NK-92 treated with Interleukin-12 subunit alpha and Interleukin-12 subunit beta, amount 100 ng/mL, for 24 hours (cell line): ENCODE measurements at regions not wholly inside any gene's neighbourhood (a gene's known extent, or its start where the extent isn't known, plus 50 kb on each side); places are given as distances from the start of the nearest gene placed in this dataset.

Experiments
- DNase-seq: peaks from one replicate; lab custom pipeline; 2025; lab: John Stamatoyannopoulos, UW

DNA sequence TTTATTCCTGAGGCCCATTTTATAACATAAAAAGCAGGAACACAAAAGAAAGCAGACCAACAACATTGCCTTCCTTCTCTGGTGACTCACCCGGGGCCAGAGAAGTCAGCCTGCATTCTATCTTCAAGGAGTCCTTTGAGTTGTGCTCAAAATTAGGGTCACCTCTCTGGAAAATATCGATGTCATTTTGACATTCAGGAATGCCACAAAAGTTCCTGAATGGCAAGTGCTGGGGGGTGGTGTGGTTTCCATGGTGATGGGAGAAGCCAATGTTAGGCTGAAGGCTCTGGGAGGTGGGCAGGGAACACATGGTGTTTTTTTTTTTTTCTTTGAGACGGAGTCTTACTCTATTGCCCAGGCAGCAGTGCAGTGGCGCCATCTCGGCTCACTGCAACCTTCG is 159.6 kb downstream of the HAPSTR1 start:
- DNase-seq = no peak

DNA sequence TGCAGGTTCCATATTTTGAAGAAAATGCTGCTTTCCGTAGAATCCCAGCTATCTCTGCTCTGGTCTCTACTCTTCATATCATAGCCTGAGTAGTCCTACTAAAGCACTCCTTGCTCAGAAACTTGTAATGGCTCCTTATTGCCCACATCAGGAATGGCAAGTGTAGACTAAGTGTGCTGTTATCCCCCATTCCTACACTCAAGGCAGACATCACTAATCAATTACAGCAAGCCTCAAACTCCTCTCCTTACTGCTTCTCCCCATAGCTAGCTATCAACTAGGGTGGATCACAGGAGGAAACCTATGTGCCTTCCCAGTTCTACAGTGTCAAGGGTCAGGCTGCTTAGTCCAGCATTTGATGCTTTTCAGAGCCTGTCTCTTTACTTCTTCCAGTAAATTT is 163.4 kb downstream of the HAPSTR1 start:
- no peak for DNase-seq

DNA sequence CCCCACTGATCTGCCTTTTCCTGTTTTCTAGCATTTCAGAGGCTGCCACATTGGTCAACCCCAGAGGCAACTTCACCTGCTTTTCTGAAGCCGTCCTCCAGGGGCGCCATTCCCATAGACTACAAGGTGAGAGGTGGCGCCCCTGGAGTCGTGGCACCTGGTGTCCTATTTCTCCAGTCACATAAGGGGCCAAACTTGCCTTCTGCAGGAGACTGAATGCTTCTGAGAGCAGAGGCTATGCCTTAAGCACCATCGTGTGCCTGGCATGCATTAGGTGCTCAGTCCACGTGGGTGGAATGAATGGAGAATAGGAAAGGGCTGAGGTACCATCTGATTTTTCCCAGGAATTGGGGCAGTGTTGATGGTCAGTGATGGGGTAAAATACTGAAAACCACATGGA is 164.8 kb downstream of the HAPSTR1 start:
- peak; percentile 6 for DNase-seq

DNA sequence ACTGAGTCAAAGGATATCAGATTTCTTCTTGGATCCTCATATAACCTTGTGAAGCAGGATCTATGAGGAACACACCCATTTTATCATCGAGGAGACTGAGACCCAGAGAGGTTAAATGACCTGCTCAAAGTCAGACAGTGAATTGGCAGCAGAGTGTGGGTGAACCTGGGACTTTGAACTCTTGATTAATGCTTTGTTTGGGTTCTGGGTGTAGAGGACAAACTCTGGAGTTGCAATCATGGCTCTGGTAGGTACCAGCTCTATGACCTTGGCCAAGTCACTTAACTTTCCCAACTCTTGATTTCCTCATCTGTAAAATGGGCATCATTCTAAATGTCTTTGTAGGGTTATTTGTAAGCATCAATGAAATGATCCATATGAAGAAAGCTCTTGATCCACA is 166.4 kb downstream of the HAPSTR1 start:
- no peak for DNase-seq

DNA sequence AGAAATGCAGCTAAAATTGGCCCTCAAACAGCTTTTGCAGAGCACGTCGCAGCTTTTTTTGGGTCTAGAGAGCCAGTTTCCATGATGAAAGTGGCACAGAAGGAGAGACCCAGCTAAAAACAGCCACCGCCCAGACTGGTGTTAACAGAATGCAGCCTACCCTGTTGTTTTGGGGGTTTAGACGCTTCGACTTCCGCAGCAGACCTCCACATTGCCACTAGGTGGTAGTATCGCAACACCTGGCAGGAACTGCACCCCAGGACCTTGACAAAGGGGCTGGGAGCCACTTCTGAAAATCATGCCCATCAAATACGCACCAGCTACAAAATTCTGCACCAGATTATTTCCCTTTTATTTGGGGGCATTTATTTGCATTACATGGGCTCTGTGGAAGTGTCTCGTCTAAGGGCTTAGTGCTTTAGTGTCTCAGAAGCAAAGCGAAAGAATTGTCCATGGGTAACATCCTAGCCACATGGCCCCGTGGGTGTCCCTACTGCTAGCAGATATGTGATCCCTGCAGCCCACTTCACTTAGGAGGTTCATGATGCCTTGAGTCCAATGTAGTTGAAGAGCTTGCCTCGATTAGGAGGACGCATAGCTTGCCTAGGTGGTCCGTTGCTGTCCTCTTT is 167.1 kb downstream of the HAPSTR1 start:
- DNase-seq = peak; percentile 27

DNA sequence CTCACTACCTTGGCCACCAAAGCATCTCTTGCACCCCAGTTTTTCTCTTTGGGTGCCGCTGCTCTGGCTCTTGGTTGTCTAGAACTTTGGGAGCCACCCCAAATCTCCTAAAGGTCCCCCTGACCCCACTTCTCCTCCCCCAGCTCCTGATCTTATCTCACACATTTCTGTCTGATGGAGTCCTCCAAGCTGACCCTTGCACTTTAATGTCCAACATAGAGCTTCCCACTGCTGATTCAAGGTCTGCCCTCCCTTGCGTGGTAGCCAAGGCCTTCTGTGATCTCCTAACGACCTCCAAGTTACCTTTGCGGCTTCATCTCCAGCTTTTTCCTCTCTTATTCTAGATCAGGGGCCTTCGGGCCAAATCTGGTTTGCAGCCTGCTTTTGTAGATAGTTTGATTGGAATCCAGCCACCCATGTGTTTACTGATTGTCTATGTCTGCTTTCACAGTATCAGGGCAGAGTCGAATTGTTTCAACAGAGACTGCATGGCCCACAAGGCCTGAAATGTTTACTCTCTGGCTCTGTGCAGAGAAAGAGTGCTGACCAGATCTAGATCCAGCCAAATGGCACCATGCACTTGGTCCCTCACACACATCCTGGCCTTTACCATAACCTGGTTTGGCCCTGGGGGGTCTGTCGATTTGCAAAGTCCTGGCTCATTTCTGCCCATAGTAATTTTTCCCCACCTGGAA is 168.6 kb downstream of the HAPSTR1 start:
- no peak for DNase-seq

DNA sequence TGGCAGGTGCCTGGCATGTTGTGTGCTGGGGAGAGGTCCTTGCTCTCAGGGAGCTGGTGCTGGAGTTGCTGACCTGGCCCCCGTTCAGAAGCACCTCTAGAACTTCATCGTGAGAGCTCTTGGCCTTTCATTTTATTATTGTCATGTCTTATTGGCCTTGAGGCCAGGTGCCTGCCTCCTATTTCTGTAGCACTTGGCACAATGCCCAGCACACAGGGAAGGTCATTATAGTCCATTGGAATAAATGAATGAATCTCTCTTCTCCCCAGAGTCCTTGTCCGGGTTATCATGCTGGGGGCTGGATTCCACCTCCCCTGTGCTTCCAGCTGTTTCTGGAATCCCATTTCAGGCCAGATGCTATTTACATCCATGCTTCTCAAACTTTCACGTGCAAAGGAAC is 169.2 kb downstream of the HAPSTR1 start:
- no peak for DNase-seq

DNA sequence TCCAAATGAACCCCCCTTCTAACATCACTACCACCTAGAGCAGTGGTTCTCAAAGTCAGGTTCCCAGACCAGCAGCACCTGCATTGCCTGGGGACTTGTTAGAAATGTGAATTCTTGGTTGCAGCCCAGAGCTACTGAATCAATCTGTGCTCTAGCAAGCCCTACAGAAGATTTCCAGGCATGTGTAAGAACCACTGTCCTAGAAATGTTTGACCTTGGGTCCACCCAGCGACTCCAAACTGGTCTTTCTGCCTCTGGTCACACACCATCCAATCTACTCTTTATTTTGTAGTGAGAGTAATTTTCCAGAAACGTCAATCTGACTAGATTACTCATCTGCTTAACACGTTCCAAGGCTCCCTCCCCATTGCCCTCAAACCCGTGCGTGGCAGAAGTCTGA is 169.9 kb downstream of the HAPSTR1 start:
- DNase-seq = no peak

DNA sequence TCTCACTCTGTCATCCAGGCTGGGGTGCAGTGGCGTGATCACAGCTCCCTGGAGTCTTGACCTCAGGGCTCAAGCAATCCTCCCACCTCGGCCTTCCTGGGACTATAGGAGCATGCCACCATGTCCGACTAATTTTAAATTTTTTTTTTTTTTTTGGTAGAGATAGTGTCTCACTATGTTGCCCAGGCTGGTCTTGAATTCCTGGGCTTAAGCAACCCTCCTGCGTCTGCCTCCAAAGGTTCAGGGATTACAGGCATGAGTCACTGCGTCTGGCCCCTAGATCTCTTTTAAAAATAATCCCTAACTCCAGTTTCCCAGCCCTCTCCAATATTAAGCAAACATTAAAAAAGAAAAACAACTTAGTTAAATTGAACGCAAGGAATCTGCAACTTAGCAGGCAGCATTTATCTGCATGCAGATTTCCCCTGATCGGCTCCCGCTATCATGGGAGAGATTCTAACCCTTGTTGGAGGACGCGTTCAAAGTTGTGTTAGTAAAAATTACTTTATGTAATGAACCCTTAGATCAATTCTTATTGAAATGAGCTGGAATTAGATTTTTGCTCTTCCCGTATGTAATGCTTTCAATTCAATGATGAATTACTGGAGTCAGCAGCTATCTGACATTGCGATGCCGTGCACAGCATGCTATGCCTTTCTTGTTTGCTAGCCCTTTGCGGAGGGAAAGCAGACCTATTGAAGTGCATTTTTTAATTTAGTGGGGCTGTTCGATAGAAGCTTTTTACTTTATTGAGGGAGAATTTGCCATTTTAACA is 171.7 kb downstream of the HAPSTR1 start:
- DNase-seq = no peak

DNA sequence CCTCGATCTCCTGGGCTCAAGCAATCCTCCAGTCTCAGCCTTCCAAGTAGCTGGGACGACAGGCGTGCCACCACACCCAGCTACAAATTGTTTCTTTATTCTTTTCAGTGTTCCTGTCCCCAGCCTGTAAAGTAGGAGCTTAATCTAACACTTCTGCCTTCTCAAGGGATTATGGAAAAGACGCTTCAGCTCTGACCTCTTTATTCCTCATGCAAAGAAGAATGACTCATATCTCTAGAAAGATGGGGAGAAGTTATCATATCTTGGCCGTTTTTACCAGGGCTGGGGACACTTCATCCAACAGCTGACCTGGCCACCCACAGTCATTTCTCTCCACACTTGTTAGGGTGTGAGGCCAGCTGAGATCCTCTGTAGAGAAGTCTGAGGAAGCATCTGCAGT is 172.6 kb downstream of the HAPSTR1 start:
- no peak for DNase-seq

DNA sequence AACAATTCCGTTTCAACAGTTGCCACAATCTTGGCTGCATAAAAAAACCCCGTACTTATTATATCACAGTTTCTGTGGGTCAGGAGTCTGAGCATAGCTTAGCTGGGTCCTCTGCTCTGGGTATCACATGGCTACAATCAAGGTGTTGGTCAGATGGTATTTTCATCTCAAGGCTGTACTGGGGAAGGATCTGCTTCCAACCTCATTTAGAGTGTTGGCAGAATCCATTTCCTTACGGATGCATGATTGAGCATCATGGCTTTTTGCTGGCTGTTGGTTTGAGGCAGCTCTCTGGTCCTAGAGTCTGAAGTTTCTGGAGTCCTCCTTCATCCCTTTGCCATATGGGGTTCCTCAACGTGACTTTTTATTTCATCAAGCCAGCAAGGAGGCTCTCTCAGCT is 177.0 kb downstream of the HAPSTR1 start:
- no peak for DNase-seq

DNA sequence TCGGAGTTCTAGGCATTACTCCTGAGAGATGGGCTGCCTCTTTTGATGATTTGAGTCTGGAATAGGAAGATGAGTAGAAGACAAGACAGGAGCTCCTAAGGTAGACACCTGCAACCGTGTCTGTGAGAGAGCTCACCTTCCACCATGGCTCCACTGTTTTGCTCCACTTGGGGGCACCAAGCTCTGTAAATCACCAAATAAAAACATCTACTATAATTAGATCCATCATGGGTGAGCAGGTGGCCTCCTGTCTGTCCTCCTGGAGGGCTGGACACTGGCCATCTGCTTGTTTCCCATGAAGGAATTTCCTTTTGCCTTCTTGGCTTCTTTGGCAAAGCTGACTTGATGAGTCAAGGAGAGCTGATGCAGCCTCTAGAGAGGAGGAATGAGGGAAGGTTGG is 179.0 kb downstream of the HAPSTR1 start:
- DNase-seq = no peak

DNA sequence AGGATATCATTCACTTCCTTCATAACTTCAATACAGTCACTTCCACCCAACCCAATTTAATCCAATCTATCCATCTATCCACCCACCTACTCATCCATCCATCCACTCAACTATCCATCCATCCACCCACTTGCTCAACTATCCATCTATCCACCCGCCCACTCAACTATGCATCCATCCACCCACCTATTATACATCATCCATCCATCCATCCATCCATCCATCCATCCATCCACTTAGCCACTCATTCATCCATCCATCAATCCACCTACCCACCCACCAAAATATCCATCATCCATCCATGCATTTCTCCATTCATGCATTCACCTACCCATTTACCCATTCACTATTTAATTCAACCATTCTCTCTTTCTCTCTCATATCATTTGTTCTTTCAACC is 179.5 kb downstream of the HAPSTR1 start:
- no peak for DNase-seq

DNA sequence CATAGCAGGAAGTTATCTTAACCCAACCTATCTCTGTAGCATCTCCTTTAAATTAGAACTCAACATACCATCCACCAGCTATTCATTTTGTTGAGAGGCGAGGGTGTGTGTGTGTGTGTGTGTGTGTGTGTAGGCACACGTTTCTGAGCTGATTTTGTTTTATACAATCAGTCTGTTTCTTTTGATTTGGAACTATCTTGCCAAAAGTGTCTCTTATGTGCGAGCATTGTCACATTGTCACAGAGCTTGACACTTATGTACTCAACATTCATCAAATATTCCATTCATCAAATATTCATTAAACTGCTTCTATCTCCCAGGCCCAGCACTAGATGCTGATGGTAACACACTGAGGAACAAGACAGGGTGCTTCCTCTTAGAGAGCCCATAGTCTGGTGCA is 180.4 kb downstream of the HAPSTR1 start:
- no peak for DNase-seq

DNA sequence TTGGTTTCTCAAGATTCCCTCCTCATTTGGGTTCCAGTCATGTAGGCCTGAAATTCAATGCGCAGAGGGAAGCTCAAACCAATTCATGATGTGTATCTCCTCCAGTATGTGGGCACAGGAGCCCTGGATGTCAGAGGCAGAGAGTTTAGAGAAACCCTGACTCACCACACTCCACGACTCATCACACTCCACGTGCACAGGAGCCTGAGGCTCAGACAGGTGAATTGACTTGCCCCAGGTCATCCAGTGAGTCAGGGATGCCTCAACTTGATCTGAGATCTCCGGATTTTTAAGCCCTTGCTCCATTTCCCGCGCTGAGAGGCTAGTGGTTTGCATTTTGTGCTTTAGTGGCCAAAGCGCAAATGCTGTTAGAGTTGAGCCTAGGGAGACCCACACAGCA is 183.9 kb downstream of the HAPSTR1 start:
- peak; percentile 28 for DNase-seq

DNA sequence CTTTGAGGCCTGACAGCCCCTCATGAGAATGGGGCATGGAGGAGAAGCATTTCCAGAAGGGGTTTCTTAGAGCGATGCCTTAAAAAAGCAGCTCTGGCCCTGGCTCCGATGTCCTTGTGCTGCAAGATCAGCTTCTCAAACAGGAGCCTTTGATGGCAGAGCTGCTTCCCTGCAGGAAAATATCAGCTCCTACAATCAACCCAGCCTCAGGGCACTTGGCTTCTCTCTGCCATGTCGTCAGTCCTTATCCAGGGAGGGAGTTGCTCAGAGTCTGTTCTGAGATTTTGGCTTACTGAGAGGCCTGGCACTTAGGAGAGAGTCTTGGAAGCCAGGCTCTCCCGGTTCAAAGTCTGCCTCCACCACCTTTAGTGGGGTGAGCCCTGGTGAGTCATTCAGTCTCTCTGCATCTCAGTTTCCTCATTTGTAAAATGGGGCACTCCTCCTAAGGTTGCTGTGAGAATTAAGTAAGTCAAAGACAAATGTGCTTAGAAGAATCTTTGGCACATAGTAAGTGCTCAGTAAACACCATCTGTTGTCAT is 184.4 kb downstream of the HAPSTR1 start:
- DNase-seq = no peak

DNA sequence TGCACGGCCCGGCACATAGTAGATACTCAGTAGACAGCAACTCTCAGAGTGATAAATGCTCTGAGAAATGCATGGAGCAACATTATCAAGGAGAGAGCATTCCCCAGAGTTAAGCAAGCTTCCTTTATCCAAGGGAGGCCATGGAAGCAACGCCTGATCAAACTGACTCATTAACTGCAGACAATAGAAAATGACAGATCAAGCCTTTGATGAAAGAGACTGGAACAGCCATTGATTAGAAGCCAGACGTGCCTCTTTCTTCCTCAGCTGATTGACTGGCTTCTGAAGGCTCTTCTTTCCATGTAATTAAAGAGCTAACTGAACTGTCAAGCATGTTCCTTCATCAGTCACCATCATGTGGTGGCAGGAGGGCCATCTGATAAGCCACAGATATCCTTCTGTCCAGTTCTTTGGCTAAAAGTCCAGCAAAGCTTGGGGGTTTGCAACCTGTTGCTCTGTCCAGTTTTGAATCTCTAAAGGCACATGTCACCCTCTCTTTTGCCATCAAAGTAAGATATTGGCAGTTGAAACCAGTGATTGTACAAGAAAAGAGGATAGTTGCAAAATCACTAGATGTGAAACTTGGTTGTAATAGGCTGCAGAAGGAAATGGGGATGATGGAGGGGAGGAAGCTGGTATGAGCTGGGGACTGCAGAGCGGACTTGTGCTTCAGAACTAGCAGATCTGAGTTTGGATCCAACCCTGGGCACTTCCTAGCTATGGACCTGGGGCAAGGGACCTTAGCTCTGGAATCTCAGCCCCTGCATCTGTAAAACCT is 188.0 kb downstream of the HAPSTR1 start:
- DNase-seq = no peak

DNA sequence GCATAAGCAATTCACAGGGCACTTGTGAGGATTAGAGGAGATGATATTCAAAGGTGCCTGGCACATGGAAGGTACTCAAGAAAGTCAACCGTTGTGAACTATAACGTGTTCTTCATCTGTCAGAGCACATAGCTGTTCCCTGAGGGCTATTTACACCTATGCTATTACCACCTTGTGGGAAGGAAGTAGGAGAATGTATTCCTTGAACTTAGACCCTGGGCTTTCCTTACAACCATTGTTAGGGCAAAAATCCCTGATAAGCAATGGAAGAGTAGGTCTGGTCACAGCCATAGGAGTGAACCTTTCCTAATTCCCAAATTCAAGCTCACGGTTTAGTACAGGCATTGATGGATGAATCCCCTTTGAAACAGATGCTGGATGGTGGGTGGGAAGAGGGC is 188.6 kb downstream of the HAPSTR1 start:
- no peak for DNase-seq

DNA sequence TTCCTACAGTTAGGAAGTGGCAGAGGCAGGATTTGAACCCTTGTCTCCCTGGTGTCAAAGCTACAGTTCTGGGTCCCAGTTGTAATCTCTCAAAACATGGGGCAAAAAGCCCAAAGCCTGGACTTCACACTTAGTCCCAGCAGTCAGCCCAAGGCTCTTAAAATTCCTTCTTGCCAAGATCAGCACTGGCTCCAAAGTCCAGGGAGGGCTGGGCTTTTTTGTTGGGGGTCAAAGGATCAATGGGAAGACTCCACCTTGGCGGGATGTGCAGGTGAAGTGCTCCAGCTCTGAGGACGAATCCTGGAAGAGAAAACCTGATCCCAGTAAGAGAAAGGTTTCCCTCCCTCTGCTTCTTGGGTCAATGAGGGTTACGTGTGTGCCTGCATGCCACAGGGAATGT is 195.5 kb downstream of the HAPSTR1 start:
- DNase-seq = no peak

DNA sequence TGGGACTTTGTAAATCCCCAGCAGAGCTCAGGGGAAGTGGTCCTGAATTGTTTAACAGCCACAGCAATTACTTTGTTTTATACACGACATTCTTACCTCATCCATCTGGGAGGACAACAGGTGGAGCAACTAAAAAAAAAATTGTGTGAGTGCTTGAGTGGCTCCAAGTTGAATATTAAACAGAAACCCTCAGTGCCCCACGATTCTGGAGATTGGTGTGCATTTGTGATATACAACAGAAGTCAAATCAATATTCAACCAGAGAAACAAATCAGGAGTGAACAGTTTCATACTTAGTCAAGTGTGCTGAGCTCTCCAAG is 204.8 kb downstream of the HAPSTR1 start:
- DNase-seq = no peak

DNA sequence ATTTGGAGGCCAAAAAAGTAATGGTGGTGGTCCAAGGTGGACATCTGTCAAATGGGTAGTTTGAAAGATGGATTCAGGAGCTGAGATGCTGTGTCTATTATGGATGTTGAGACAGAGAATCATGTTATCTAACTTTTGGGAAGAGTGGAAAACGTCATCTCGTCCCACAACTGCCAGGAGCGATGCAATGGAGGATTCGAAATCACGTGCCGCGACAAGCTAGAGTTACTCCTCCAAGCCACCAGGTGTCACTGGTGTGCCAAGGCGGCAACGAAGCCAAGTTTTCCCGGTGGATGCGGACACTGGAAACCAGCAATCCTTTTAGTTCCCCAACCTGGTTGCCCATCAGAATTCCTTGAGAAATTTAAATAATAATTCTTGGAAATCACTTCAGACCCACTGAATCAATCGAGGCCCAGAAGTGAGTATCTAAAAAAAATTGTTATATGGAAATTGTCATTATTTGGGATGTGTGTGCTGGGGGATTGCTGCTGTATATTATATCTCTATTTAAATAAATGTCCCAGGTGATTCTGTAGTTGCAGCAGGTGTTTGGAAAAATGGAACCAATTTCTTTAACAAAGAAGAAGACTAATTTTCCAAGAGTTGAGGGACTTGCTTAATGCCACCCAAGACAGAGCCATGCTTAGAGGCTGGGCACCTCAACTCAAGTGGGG is 206.1 kb downstream of the HAPSTR1 start:
- DNase-seq = no peak

DNA sequence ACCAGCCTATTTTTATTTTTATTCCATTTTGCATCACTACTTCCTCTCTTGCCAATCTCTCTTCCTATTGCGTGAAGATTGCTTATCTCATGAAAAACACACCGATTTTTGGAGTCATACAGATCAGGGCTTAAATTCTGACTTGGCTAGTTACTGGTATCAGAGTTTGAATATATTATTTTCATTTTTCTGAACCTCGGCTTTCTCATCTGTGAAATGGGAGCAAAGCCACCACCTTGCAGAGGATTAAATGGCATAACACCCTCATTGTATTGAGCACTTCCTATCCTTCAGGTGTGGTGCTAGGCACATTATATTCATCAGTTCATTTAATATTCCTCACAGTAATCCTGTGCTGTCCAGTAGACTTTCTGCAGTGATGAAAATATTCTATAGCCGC is 208.8 kb downstream of the HAPSTR1 start:
- no peak for DNase-seq
